WI38 (cell line): ENCODE measurements at regions not wholly inside any gene's neighbourhood (a gene's known extent, or its start where the extent isn't known, plus 50 kb on each side); places are given as distances from the start of the nearest gene placed in this dataset.

Experiments
- H3K4me3 ChIP-seq: 2 replicates; pipeline ENCODE4 v1.5.1; 2011; ENCODE audit warnings: low read depth, mild to moderate bottlenecking, control low read depth, low read length
- TF ChIP-seq, protein P1 (sequence below): IDR thresholded peaks from 2 replicates; pipeline ENCODE4 v1.5.1; 2012; ENCODE audit warnings: low read depth, mild to moderate bottlenecking, control low read depth, low read length

DNA sequence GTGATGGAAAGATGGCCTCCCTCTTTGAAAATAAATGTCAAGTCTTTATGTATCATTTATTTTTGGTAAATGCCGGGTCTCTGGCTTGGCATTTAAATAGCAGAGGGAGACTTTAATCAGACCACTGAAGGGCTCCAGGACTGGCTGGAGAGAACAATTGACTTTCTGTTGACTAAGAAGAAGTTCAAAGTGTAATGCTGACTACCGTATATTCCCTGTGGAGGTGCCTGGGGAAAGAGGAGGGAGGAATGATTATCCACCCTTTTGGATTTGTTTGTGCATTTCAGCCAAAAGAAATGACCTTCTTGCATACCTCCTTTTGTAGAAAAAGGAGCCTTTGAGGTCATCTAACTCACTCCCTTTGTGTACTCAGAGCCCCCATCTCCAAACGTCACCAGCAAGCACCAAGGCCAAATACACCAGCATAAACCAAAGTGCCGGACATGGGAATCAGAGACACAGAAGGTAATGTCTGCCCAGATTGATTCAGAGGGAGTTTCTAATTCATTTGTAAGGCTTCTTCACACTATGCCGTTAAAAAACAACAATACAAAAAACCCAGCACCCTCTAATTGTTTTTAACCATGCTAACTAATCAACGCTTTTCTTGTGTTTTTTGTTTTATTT, 75.2 kb downstream of the PRLHR start:
- no peak overlapping the region for H3K4me3 ChIP-seq
- TF ChIP-seq, protein P1, sequence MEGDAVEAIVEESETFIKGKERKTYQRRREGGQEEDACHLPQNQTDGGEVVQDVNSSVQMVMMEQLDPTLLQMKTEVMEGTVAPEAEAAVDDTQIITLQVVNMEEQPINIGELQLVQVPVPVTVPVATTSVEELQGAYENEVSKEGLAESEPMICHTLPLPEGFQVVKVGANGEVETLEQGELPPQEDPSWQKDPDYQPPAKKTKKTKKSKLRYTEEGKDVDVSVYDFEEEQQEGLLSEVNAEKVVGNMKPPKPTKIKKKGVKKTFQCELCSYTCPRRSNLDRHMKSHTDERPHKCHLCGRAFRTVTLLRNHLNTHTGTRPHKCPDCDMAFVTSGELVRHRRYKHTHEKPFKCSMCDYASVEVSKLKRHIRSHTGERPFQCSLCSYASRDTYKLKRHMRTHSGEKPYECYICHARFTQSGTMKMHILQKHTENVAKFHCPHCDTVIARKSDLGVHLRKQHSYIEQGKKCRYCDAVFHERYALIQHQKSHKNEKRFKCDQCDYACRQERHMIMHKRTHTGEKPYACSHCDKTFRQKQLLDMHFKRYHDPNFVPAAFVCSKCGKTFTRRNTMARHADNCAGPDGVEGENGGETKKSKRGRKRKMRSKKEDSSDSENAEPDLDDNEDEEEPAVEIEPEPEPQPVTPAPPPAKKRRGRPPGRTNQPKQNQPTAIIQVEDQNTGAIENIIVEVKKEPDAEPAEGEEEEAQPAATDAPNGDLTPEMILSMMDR: no peak

DNA sequence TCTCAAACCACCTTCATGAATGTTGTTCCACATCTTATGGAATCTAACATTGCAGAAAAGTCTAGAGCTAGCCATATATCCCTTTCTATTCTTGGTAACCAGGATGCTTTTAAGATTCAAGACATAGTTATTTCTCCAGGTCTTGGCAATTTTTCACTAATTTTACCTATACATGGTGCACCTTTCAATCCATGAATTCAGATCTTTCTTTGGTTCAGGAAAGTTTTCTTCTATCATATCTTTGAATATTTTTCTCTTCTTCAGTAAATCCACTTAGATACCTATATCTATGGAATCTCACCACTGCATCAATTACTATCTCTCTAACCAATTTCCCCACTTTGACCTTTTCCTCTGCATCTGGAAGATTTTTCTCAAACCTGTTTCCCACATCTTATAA, 77.4 kb downstream of the PRLHR start:
- TF ChIP-seq, protein P1: no peak
- H3K4me3 ChIP-seq: no peak overlapping the region

DNA sequence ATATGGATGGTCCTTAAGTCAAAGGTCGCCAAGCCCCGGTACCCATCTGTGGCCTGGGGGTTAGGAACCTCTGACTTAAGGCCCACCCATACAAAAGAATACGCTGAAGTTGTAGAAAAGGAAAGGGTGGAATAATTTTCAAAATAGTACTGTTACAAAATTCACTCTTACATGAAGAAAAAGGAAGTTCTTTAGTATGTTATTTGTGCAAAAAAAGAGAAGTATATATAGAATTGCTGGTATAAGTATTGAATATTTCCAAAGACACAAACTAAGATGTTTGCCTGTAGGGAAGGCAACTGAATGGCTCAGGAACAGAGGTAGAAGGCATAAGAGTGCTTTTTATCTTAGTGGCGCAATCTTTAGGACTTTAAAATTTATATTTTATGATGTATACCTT, 78.7 kb downstream of the PRLHR start:
- H3K4me3 ChIP-seq: no peak overlapping the region
- TF ChIP-seq, protein P1: no peak

DNA sequence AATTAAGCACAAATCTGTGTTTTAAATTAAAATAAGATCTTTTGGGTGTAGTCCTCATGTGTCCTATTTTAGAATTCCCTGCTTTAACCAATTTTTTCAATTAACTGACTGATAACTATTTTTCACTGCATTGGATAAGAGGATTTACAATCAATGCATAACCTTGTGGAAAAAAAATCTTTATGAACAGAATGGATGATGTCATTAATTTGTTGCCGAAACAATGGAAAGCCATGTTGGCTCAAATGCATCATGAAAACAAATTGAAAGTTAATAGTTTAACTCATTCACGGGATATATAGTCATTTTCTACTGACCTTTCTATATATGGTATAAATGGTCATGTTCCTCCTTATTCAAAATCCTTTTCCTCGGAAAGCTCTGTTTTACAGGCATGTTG, 82.3 kb downstream of the PRLHR start:
- TF ChIP-seq, protein P1: no peak
- no peak overlapping the region for H3K4me3 ChIP-seq

DNA sequence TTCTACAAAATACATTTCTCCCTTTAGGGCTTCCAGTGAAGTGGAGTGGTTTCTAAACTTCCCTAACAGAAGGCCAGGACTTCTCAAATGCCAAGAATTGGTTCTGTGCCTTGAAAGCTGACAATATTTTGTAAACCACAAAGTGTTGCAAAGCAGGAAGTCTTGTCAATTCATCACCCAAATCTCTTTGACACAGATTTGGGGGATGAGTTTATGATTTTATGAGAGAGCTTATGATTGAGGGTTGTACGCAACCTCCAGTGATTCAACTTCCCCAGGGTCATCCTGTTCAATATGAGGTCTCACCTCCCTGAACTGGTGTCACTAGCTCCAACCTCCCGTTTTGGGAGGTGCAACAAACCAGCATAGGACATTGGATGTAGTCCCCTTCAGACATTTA, 83.7 kb downstream of the PRLHR start:
- TF ChIP-seq, protein P1: no peak
- no peak overlapping the region for H3K4me3 ChIP-seq

DNA sequence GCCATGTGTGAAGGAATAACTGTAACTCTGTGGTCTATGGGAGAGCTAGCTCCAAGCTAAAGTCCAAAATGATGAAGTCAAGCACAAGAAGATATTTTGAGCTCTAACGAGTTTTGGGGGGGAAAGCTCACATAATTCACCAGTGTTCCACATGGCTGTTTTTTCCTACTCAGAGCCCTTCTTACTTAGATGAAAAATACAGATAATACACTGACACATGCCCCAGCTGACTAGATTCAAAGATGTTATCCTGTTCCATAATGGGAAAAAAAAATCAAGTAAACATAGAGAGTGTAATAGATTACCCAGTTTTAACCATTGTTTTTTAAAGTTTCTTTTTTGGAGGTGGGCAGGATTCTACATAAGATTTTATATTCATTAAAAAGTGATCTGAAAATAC, 86.6 kb downstream of the PRLHR start:
- H3K4me3 ChIP-seq: no peak overlapping the region
- TF ChIP-seq, protein P1: no peak

DNA sequence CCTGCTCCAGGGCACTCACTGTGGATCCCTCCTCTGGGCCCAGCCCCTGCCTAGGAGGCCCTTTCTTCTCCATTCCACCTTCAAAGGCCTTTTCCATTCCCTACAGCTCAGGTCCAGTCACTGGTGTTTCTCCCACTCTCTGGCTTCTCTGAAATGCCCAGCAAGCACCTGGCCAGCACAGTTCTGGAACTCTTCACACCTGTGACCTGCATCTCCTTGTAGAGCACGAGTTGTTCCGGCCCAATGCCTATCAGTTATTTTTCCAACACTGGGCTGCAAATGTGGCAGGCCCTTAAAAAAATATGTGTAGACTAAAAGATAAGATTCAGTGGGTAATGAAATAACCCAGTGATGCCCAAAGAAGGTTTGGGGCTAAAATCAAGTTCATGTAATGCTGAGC, 87.1 kb downstream of the PRLHR start:
- TF ChIP-seq, protein P1: no peak

More for the DNA sequence above, 87.1 kb downstream of the PRLHR start:
- no peak overlapping the region for H3K4me3 ChIP-seq
